Activated CD4-positive, CD25-positive, alpha-beta regulatory T cell (primary cell): ENCODE measurements at regions not wholly inside any gene's neighbourhood (a gene's known extent, or its start where the extent isn't known, plus 50 kb on each side); places are given as distances from the start of the nearest gene placed in this dataset.
"Not testable (repeated sequence)": the region's sequence is repeated elsewhere in the genome, so short reads cannot be mapped to it uniquely, and the experiment has no call there.

ENCODE experiments used
- DNase-seq, 4 experiments: peaks; one replicate each; lab custom pipeline; 2025; lab: John Stamatoyannopoulos, UW

DNA sequence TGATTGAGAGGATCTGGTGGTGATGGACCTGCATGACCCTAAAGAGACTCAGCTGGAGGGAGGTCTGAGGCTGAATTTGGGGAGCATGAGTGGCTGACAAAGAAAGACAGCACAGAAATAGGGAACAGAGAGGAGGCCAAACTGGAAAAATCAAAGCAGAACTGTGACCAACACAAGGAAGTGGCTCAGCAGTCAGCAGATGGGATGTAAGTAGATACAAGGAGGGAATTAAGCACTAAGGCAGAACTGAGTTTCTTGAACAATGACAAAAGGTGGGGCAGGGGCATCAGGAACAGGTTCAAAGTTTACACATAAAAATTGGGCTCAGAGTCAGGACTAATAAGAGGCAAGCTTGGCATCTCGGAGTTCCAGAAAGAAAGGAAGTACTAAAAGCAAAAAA lies 144.3 kb upstream of the KLF3 start:
- no peak for DNase-seq

DNA sequence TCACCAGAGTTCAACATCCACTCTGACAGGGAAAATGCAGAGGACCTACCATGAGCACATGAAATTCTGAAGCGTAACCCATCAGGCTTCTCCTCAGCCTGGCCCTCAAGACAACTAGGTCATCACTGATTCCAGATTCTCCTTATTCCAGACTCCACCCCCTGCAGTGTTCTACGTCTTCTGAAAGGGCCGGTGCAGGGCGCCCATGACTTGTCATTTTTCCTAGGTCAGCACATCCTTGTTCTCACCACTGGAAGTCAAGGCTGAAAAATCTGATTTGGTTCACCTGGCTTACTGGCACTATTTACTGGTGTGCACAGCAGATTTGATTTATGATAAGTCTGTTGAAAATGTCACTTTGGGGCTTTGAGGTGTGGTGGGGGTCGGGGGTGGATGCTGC lies 140.9 kb upstream of the KLF3 start:
- no peak for DNase-seq

DNA sequence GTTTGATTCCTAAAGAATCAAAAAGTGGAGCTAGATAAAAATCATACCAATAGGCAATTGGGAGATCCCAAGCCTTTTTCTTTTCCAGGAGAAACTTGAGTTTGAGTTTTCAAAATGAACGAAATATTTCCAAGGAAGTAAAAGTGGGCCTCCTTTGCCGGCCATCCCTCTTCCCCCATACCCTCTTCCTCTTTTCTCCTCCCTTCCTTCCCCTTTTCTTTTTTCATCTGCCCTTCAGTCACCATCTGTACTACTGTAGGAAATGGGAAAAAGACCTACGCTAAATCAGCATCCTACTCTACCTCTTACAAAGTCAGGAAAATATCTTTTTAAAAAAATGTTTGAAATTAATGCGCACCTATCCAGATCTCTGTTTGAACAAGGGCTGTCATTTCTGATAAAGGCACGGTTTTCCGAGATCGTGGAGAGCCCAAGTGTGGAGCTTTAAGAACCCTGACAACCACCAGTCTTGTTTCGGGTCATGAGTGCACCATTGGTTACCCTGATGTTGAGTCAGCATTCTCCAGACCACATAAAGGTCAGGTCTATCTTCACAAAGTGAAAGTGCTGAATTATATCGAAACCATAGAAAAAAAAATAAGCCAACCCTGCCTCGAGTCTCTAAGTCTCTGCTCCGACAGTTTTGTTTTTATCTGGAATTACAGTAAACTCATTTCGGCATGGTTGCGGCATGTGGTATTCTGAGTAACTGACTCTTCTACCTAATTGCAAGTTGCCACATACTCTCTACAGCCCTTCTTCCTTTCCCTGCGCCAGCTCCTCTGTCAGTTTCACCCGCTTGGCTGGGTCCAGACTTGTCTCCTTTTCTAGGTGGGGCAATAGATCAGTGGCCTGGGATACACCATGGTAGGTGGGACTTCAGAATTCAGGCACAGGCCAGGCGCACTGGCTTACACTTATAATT lies 140.2 kb upstream of the KLF3 start:
- DNase-seq: peak in 1 of 4 experiments; percentile 5

GRCh38 chr4:38526412-38526811 lies 137.6 kb upstream of the KLF3 start:
- DNase-seq: no peak

GRCh38 chr4:38529189-38530115 lies 134.5 kb upstream of the KLF3 start:
- peak in 2 of 4 experiments; percentile 6 to 11 for DNase-seq

DNA sequence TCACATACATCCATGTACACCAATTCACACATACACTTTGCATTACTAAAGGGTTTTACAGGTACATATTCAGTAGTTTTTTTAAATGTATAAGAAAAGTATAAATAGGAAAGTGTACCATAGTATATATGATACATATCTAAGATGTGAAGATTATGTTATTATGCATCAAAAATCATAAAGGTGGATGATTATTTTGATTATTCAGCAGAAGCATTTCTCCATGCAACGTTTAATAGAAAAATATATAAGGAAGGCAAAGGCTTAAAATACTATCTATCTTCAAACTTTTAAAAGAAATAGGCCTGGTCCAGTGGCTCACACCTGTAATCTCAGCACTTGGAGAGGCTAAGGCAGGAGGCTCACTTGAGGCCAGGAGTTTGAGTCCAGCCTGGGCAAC lies 133.5 kb upstream of the KLF3 start:
- no peak for DNase-seq

DNA sequence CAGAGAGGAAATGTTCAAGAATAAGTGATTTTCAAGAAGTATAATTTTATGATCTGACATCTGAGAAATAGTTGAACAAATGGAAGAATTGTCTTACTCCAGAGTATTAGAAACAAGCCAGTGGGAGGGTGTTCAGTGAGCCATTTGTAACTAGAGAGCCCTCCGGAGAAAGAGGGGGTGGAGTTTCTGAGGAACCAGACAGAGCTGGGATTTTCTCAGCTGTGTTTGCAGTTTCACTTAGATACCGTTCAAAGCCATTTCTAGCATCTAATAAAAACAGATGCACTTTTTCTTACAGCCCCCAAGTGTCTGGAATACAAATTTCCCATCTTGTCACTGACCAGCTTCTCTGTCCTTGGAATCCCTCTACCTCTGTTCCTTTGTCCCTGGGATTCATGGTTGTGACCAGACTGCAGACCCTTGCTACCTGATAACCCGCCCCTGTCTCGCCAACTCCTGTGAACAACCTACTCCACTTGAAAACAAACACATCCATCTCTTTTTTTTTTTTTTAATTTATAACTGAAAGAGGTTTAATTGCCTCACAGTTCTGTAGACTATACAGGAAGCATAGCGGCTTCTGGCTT lies 132.8 kb upstream of the KLF3 start:
- DNase-seq: no peak

DNA sequence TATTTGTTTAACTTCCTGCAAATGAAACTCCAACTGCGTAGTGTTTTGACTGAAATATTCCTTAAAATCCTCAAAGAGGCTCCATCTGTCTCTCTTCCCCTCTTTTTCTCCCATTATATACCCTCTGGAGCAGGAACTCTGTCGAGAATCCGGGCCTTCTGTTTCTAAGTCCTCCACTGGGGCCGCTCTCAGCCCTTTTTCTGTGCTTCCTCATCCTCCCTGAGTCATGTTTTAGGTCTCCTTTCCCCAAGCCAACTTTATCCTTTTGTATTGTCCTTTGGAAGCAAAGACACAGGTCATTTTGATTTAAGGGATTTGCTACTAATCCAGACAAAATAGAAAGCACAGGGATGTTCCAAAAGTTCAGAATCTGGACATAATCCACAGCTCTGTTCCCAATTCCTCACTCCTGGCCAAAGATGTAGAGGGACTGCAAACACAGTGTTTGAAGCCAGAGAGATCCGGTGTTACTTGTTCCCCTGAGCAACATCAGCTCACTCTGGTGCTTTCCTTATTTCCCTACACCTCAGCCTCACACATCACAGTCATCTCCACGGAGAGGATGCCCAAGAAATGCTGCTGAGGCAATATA lies 131.0 kb upstream of the KLF3 start:
- no peak for DNase-seq

- DNase-seq: no peak
Observed at GRCh38 chr4:38534344-38535045, 129.5 kb upstream of the KLF3 start.

- DNase-seq: not testable (repeated sequence)
Observed at GRCh38 chr4:38535071-38535470, 128.9 kb upstream of the KLF3 start.

GRCh38 chr4:38535717-38536116 lies 128.3 kb upstream of the KLF3 start:
- DNase-seq: no peak

GRCh38 chr4:38536716-38537115 lies 127.3 kb upstream of the KLF3 start:
- no peak for DNase-seq

DNA sequence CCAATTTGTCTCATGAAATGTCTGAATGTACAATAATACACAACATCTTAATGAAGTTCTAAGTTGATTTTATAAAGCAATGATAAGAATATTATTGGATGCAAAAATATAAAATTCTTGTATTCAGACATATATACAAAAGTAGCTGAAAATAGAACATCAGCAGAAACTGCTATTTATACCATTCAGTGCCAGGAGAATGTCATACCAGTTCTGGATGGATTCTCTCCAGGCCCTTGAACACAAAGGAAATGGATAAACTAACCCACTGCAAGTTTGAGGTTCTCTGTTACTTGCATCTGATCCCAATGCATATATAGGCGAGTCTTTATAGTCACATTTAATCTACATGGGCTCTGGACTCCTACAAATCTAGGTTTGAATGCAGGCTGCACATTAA lies 126.3 kb upstream of the KLF3 start:
- no peak for DNase-seq

GRCh38 chr4:38538517-38538916 lies 125.5 kb upstream of the KLF3 start:
- no peak for DNase-seq

GRCh38 chr4:38539501-38539900 lies 124.5 kb upstream of the KLF3 start:
- DNase-seq: no peak

DNA sequence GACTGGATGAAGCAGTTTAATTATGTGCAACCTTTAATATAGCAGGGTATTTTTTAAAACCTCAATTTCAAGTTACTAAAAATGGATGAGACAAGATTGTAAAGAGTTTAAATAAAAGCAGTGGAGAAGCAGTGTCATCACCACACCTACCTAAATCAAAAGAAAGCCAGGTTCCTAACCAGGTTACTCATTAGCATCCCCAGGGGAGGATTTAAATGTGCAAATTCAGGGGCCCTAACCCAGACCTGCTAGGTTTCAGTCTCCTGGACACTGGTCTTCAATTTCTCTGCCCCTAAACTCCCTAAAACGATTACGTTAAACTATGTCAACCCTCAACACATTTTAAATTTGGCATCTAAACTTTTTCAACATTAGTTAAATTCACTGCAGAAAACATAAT lies 116.9 kb upstream of the KLF3 start:
- no peak for DNase-seq

GRCh38 chr4:38548256-38548655 lies 115.7 kb upstream of the KLF3 start:
- DNase-seq: no peak

DNA sequence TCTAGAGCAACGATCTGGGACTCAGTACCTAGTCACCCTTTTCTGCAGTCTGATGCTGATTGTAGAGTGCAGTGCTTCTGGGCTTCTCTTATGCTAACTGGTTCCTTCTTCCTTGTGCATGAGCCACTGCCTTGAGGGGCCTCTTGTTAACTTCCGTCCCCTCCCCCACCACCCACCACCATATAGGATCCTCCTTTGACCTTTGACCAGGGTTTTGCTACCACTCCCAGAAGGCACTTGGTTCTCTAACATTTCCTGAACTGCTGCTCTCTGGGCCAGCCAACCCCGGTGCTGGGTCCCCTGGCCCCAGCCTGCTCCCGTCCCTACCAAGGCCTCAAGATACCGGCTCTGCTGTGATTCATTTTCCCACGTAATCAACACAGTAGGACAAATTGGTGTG lies 104.6 kb upstream of the KLF3 start:
- DNase-seq: no peak

- DNase-seq: no peak
Observed at GRCh38 chr4:38560340-38560739, 103.7 kb upstream of the KLF3 start.

DNA sequence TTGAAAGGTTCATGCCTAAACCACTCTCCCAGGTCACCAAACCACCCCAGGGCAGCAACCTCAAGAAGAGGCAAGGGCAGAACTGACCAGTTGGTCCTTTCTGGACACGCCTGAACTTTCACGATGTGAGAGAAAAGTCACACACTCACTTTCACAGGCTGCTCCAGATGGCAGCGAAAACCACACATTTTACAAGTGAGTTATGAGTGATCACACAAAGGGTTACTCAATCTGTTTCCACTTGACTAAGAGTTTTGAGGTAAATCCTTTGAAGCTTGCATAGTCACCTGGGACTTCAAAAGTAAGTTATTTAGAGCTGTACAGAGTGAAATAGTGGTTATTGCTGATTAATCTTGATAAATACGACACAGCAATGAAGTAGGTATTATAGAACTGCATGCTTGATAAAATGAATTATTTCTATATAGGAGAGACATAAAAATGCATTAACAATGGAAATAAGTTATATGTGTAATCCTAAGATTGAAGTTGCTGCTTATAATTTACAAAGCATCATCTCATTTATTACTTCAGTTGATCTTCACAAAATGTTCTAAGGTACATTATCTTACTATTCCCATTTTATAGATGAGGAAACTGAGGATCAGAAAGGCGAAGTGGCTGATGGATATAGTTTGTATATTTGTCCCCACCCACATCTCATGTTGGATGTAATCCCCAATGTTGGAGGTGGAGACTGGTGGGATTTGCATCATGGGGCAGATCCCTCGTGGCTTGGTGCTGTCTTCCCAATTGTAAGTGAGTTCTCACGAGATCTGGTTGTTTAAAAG lies 103.0 kb upstream of the KLF3 start:
- peak in 1 of 4 experiments; percentile 2 for DNase-seq

GRCh38 chr4:38562751-38563198 lies 101.2 kb upstream of the KLF3 start:
- no peak for DNase-seq
